Neural cell (in vitro differentiated cells): ENCODE measurements at regions not wholly inside any gene's neighbourhood (a gene's known extent, or its start where the extent isn't known, plus 50 kb on each side); places are given as distances from the start of the nearest gene placed in this dataset.

ENCODE experiments used
- H2AFZ ChIP-seq: fragments of 200-600, 300-800 bp; sonication (generic), shearing (Covaris generic); 2 replicates; pipeline ENCODE4 v1.6.0; 2014; ENCODE audit warnings: low read depth, mild to moderate bottlenecking, antibody characterized with exemption, low read length, moderate library complexity
- H3F3A ChIP-seq: fragments of 200-600 bp; shearing (Covaris generic); 2 replicates; pipeline ENCODE4 v1.6.1; 2016; ENCODE audit warnings: mild to moderate bottlenecking, moderate library complexity, mixed read lengths, antibody characterized with exemption, low read length; ENCODE audit not compliant: insufficient read depth, poor library complexity, severe bottlenecking
- H3K27ac ChIP-seq: fragments of 200-600, 300-800 bp; sonication (generic), shearing (Covaris generic); 2 replicates; pipeline ENCODE4 v1.5.1; 2014; ENCODE audit warnings: mild to moderate bottlenecking, low read length, moderate library complexity
- H3K27me3 ChIP-seq: fragments of 300-800, 200-600 bp; sonication (generic), shearing (Covaris generic); 2 replicates; pipeline ENCODE4 v1.6.0; 2014; ENCODE audit warnings: mild to moderate bottlenecking, low read depth, low read length, moderate library complexity; ENCODE audit not compliant: insufficient read depth
- H3K36me3 ChIP-seq: fragments of 300-800, 200-600 bp; sonication (generic), shearing (Covaris generic); 2 replicates; pipeline ENCODE4 v1.5.1; 2014; ENCODE audit warnings: mild to moderate bottlenecking, antibody characterized with exemption, low read length, moderate library complexity; ENCODE audit not compliant: insufficient read depth
- H3K4me2 ChIP-seq: fragments of 300-800, 200-600 bp; sonication (generic), shearing (Covaris generic); 2 replicates; pipeline ENCODE4 v1.6.0; 2014; ENCODE audit warnings: mild to moderate bottlenecking, low read length
- H3K4me3 ChIP-seq: fragments of 300-800, 200-600 bp; sonication (generic), shearing (Covaris generic); 2 replicates; pipeline ENCODE4 v1.5.1; 2014; ENCODE audit warnings: mild to moderate bottlenecking, low read length, moderate library complexity
- H3K79me2 ChIP-seq: fragments of 200-600 bp; shearing (Covaris generic); replicated peaks from 2 replicates; pipeline ENCODE4 v1.6.0; 2014; ENCODE audit warnings: mild to moderate bottlenecking, low read length, moderate library complexity; ENCODE audit not compliant: insufficient read depth
- H3K9ac ChIP-seq: fragments of 300-800, 200-600 bp; sonication (generic), shearing (Covaris generic); 2 replicates; pipeline ENCODE4 v1.6.1; 2016; ENCODE audit warnings: mild to moderate bottlenecking, low read length, mixed read lengths
- H3K9me2 ChIP-seq: fragments of 200-600 bp; shearing (Covaris generic); 2 replicates; pipeline ENCODE4 v1.6.1; 2016; ENCODE audit warnings: mild to moderate bottlenecking, low read length, mixed read lengths; ENCODE audit not compliant: insufficient read depth
- H3K9me3 ChIP-seq: fragments of 200-600, 300-800 bp; sonication (generic), shearing (Covaris generic); 2 replicates; pipeline ENCODE4 v1.6.1; 2016; ENCODE audit warnings: mild to moderate bottlenecking, mixed run types, low read length, moderate library complexity, mixed read lengths
- H4K20me1 ChIP-seq: fragments of 200-600 bp; shearing (Covaris generic); 2 replicates; pipeline ENCODE4 v1.6.1; 2016; ENCODE audit warnings: mild to moderate bottlenecking, mixed run types; ENCODE audit not compliant: insufficient read depth
- EP300 ChIP-seq: fragments of 450-650 bp; conservative IDR thresholded peaks from 2 replicates; pipeline ENCODE4 v1.6.1; 2014; ENCODE audit warnings: antibody characterized with exemption, mild to moderate bottlenecking, moderate library complexity; ENCODE audit not compliant: poor library complexity, severe bottlenecking
- EZH2 ChIP-seq: fragments of 200-600, 300-800 bp; shearing (Covaris generic), sonication (generic); IDR thresholded peaks from 2 replicates; pipeline ENCODE4 v1.6.1; 2014; ENCODE audit warnings: antibody characterized with exemption, low read length, borderline replicate concordance, mild to moderate bottlenecking; ENCODE audit not compliant: insufficient read depth, poor library complexity, severe bottlenecking
- MXI1 ChIP-seq: fragments of 450-650 bp; conservative IDR thresholded peaks from 2 replicates; pipeline ENCODE4 v1.6.1; 2014; ENCODE audit warnings: antibody characterized with exemption, mild to moderate bottlenecking; ENCODE audit not compliant: poor library complexity, severe bottlenecking
- POLR2AphosphoS5 ChIP-seq: IDR thresholded peaks from 2 replicates; pipeline ENCODE4 v1.6.1; 2012
- RAD21 ChIP-seq: fragments of 450-650 bp; conservative IDR thresholded peaks from 2 replicates; pipeline ENCODE4 v1.6.1; 2014; ENCODE audit warnings: antibody characterized with exemption, mild to moderate bottlenecking, moderate library complexity
- REST ChIP-seq: IDR thresholded peaks from 2 replicates; pipeline ENCODE4 v1.6.1; 2012; ENCODE audit warnings: borderline replicate concordance
- SMC3 ChIP-seq: fragments of 450-650 bp; conservative IDR thresholded peaks from 2 replicates; pipeline ENCODE4 v1.6.1; 2014; ENCODE audit warnings: antibody characterized with exemption, mild to moderate bottlenecking, moderate library complexity; ENCODE audit not compliant: poor library complexity
- TAF1 ChIP-seq: IDR thresholded peaks from 2 replicates; pipeline ENCODE4 v1.6.1; 2012; ENCODE audit warnings: low read depth
- TF ChIP-seq, protein P1 (sequence below): fragments of 450-650 bp; IDR thresholded peaks from 2 replicates; pipeline ENCODE4 v1.5.1; 2014; ENCODE audit warnings: antibody characterized with exemption, mild to moderate bottlenecking, moderate library complexity; ENCODE audit not compliant: poor library complexity, severe bottlenecking

DNA sequence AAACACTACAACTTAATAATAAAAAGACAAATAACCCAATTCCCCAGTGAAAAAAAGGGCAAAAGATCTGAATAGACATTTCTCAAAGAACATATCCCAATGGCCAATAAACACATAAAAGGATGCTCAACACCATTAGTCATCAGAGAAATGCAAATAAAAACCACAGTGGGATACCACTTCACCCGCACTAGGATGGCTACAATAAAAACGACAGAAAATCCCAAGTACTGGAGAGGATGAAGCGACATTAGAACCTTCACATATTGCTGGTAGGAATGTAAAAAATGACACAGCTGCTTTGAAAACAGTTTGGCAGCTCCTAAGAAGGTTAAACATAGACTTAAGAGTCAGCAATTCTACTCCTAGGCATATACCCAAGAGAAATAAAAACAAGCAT is 140.6 kb upstream of the ARX start:
- Histone ChIP-seq H3K79me2 (no peaks in the 10 kb centered on the region), H3K9me2 (no peaks in the 10 kb centered on the region), H3K9ac (no peak overlapping the region), H3F3A (no peaks in the 10 kb centered on the region), H3K27ac (no peak overlapping the region), H3K9me3 (no peaks in the 10 kb centered on the region), H2AFZ (no peak overlapping the region), H3K4me3 (no peak overlapping the region), H4K20me1 (no peaks in the 10 kb centered on the region), H3K36me3 (no peaks in the 10 kb centered on the region), H3K4me2 (no peak overlapping the region), H3K27me3 (no peaks in the 10 kb centered on the region)
- TF ChIP-seq SMC3 (no peak), EP300 (no peak), REST (no peak)

DNA sequence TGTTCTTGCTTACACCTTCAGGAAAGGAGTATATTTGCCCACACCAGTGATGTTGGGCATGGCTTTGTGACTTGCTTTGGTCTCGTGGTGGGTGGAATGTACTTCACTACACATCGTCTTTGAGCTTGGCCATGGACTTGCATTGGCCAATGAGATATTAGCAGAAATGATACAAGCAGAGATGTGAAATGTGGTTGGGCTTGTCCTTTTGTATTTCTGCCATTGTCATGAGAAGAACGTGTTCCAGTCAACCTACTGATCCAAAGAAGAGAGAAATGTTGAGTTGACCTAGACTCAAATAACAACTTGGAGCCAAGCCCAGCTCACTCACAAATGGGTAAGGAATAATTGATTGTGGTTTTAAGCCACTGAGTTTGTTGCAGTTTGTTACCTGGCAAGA is 138.4 kb upstream of the ARX start:
- Histone ChIP-seq H3K9me2 (no peaks in the 10 kb centered on the region), H3F3A (no peaks in the 10 kb centered on the region), H2AFZ (no peak overlapping the region), H3K27ac (no peak overlapping the region), H3K79me2 (no peaks in the 10 kb centered on the region), H3K4me3 (no peak overlapping the region), H3K9me3 (no peaks in the 10 kb centered on the region), H3K9ac (no peak overlapping the region), H3K27me3 (no peaks in the 10 kb centered on the region), H4K20me1 (no peaks in the 10 kb centered on the region), H3K4me2 (no peak overlapping the region), H3K36me3 (no peaks in the 10 kb centered on the region)
- TF ChIP-seq RAD21 (no peak), REST (no peak), MXI1 (no peak), TAF1 (no peak), EZH2 (no peak), EP300 (no peak), SMC3 (no peak), POLR2AphosphoS5 (no peak)
- TF ChIP-seq, protein P1, sequence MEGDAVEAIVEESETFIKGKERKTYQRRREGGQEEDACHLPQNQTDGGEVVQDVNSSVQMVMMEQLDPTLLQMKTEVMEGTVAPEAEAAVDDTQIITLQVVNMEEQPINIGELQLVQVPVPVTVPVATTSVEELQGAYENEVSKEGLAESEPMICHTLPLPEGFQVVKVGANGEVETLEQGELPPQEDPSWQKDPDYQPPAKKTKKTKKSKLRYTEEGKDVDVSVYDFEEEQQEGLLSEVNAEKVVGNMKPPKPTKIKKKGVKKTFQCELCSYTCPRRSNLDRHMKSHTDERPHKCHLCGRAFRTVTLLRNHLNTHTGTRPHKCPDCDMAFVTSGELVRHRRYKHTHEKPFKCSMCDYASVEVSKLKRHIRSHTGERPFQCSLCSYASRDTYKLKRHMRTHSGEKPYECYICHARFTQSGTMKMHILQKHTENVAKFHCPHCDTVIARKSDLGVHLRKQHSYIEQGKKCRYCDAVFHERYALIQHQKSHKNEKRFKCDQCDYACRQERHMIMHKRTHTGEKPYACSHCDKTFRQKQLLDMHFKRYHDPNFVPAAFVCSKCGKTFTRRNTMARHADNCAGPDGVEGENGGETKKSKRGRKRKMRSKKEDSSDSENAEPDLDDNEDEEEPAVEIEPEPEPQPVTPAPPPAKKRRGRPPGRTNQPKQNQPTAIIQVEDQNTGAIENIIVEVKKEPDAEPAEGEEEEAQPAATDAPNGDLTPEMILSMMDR, result no peak
